ENCODE measurements at regions not wholly inside any gene's neighbourhood (a gene's known extent, or its start where the extent isn't known, plus 50 kb on each side); places are given as distances from the start of the nearest gene placed in this dataset.

DNA sequence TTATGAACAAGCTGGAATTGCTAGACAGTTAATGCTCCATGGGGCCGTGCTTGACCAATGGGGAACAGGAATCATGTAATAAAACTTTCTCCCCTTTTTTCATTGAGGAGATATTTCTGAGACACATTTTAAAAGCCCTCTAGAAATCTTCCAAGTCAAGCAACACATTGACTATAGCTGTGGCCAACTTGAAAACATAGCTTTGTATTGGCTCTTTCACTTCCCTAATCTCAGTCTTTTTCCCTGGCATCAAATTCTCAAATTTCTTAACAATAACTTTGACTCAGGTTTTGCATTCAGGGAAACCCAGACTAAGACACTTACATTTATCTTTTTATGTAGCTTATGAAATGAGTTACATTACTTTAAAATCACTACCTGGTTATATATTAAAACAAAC, 947.1 kb upstream of the MBL2 start:
- FAIRE-seq = no peak
- TF ChIP-seq, protein P1, sequence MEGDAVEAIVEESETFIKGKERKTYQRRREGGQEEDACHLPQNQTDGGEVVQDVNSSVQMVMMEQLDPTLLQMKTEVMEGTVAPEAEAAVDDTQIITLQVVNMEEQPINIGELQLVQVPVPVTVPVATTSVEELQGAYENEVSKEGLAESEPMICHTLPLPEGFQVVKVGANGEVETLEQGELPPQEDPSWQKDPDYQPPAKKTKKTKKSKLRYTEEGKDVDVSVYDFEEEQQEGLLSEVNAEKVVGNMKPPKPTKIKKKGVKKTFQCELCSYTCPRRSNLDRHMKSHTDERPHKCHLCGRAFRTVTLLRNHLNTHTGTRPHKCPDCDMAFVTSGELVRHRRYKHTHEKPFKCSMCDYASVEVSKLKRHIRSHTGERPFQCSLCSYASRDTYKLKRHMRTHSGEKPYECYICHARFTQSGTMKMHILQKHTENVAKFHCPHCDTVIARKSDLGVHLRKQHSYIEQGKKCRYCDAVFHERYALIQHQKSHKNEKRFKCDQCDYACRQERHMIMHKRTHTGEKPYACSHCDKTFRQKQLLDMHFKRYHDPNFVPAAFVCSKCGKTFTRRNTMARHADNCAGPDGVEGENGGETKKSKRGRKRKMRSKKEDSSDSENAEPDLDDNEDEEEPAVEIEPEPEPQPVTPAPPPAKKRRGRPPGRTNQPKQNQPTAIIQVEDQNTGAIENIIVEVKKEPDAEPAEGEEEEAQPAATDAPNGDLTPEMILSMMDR (IDR thresholded peaks at IDR 0.05; ENCODE audit: insufficient read depth, missing control alignments) = no peak
- no peak for DNase-seq (ENCODE audit: insufficient read length, low spot score)

DNA sequence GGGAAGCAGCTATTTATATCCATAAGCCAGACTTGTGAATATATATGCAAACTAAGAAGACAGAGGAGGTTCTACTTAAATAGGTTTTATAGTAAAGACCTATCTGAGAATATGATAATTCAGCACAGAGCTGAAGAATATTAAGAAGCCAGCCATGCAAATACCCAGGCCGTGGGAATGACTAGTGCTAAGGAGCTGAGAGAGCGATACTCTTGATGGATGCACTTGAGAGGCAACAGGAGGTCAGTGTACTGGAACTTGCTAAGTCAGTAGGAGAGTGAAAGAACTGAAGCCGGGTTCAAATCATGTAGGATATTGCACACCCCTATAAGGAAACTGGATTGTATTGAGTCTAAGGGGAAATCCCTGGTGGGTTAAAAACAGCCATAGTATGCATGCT, 943.6 kb upstream of the MBL2 start:
- no peak for DNase-seq (ENCODE audit: insufficient read length, low spot score)
- FAIRE-seq = no peak

DNA sequence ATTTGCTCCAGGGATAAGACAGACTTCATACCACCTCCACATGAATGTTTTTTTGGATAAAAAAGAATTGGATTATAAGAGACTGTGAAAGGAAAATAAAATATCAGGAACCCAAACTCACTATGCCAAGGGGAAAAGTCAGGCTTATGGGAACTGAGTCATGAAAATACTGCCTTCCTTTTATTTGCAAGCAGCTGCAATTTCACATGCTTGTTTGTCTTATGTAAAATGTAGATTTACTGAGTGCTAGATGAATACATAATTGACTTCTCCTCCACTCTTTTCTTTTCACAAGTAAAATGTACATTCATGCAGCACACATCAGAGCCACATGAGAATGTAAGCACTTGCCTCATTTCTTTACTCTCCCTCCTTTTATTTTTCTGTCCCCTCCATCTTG, 940.8 kb upstream of the MBL2 start:
- DNase-seq (ENCODE audit: insufficient read length, low spot score) = no peak
- FAIRE-seq = no peak
- TF ChIP-seq, protein P1 (IDR thresholded peaks at IDR 0.05; ENCODE audit: insufficient read depth, missing control alignments) = no peak

More for the DNA sequence above, 943.6 kb upstream of the MBL2 start:
- TF ChIP-seq, protein P1 (IDR thresholded peaks at IDR 0.05; ENCODE audit: insufficient read depth, missing control alignments) = no peak

DNA sequence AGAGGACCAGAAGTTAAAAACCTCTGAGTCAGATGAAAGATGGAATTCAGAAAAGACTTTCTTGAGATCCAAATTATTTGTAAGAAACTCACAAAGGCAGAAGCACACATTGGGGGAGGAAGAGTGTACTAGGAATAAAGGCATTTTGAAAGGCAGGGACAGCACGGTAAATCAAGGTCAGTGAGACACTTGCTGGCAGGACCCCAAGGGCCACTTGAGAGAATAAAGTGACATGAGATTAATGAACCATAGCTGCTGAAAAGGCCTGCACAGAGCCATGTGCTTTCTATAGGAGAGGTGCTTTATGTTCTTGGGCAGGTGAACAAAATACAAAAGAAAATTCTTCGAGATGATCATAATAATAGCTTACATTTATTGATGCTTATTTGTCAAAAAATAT, 929.9 kb upstream of the MBL2 start:
- no peak for FAIRE-seq
- TF ChIP-seq, protein P1 (IDR thresholded peaks at IDR 0.05; ENCODE audit: insufficient read depth, missing control alignments) = no peak
- DNase-seq (ENCODE audit: insufficient read length, low spot score) = no peak

DNA sequence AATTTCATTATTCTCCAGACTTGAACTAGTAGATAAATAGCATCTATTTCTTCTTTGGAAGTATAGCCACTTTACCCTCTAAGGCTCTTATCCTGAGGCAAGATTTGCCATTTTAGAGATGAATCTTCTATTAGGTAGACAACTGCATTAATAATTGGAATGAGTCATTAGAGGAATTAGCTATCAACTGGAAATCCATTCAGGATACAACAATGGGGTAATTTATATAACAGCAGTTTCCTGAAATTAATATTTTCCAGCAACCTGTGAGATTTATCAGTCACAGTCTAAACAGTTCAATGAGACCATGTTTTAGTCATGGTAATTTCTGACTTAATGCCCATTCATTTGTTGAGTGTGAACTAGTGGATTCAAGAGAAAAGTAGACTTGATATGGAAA, 928.6 kb upstream of the MBL2 start:
- no peak for DNase-seq (ENCODE audit: insufficient read length, low spot score)
- peak; percentile 63 for FAIRE-seq
- TF ChIP-seq, protein P1 (IDR thresholded peaks at IDR 0.05; ENCODE audit: insufficient read depth, missing control alignments) = no peak

DNA sequence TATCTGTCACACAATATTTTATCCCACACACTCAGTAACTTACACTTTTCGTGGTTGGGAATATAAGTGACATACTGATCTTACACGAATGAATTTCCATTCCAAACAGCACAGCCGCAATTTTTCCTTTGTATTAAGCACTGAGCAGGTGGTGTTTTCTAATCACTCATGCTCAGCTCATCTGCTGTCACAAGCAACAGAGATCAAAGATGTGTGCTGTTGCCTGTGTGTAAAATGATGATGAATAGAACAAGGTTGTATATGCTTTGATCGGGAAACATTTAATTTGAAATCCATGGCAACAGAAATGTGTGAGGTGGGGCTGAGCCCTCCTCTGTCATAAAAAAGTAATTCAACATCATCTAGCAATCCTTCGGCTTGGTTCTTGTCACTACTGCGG, 927.7 kb upstream of the MBL2 start:
- no peak for DNase-seq (ENCODE audit: insufficient read length, low spot score)
- TF ChIP-seq, protein P1 (IDR thresholded peaks at IDR 0.05; ENCODE audit: insufficient read depth, missing control alignments) = no peak
- peak; percentile 96 for FAIRE-seq

DNA sequence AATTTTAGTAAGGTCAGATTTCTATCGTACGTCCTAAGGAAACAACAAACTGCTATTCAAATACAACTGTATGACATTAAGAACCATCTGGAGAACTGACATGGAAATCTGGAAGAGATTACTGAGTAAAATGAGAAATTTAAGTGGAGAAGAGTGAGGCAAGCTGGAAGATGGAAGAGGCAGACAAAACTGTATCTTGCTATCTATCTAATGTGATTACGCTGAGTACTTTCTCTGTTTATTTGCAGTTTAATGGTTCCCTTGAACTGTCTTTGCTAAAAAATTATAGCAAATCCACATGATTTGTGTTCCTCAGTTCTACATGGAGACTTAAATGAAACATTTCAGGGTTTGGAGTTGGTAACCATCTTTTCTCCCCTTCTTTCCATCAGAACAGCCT, 927.1 kb upstream of the MBL2 start:
- TF ChIP-seq, protein P1 (IDR thresholded peaks at IDR 0.05; ENCODE audit: insufficient read depth, missing control alignments) = no peak
- FAIRE-seq (no peak), DNase-seq (ENCODE audit: insufficient read length, low spot score) (no peak)
